ENCODE measurements at regions not wholly inside any gene's neighbourhood (a gene's known extent, or its start where the extent isn't known, plus 50 kb on each side); places are given as distances from the start of the nearest gene placed in this dataset.

GRCh38 chr20:50338479-50339391 lies 148.1 kb downstream of the CEBPB start:
- TF ChIP-seq POLR2AphosphoS5 (IDR thresholded peaks at IDR 0.05) (no peak), CTCF (IDR thresholded peaks at IDR 0.05) (no peak), POLR2A (IDR thresholded peaks at IDR 0.05) (no peak)
